ENCODE measurements at regions not wholly inside any gene's neighbourhood (a gene's known extent, or its start where the extent isn't known, plus 50 kb on each side); places are given as distances from the start of the nearest gene placed in this dataset.

DNA sequence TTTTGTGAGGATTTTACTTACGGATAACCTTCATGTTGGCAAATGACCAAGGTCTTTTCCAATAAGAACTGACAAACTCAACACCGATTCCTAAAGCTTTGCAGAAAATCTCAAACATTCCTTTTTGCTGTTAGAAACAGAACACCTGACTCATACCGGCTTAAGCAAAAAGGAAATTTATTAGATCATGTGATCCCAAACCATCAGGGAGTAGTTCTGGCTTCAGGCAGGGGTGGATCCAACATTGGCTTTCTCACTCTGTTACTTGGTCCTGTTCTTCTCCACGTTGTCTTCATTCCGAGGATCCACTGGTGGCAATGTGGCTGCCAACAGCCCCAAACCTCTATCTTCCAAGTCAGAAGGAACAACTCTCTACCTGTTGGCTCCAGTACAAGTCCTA is 95.9 kb upstream of the PMEPA1 start:
- Mint-ChIP-seq H3K4me1 (peaks cover 15% of the 10 kb centered on the region), H3K27me3 (ENCODE audit: insufficient read depth, low read depth, poor library complexity) (peaks cover 8% of the 10 kb centered on the region), H3K4me3 (no peak overlapping the region), H3K9me3 (no peaks in the 10 kb centered on the region; the same call in 1 of the 3 replicates), H3K27ac (no peak overlapping the region), H3K36me3 (ENCODE audit: low read depth) (no peaks in the 10 kb centered on the region)
- Histone ChIP-seq H3K4me1 (ENCODE audit: insufficient read depth) (0 out of 2 replicates have a peak, but pooled peaks cover 5% of the 10 kb centered on the region), H3K27ac (ENCODE audit: low read depth) (no peak overlapping the region), H3K4me3 (no peak overlapping the region), H4K20me1 (replicated peaks; ENCODE audit: insufficient read depth) (no peaks in the 10 kb centered on the region), H3K4me2 (no peak overlapping the region), H3K9me2 (ENCODE audit: insufficient read depth) (no peaks in the 10 kb centered on the region), H3K36me3 (ENCODE audit: insufficient read depth) (no peaks in the 10 kb centered on the region), H3K79me2 (replicated peaks; ENCODE audit: insufficient read depth) (no peaks in the 10 kb centered on the region), H2AFZ (no peak overlapping the region), H3K27me3 (ENCODE audit: insufficient read depth) (no peaks in the 10 kb centered on the region), H3F3A (replicated peaks; ENCODE audit: low read depth) (no peaks in the 10 kb centered on the region)
- no peak for DNase-seq (ENCODE audit: low spot score)
- no peak for ATAC-seq
- TF ChIP-seq, protein P1, sequence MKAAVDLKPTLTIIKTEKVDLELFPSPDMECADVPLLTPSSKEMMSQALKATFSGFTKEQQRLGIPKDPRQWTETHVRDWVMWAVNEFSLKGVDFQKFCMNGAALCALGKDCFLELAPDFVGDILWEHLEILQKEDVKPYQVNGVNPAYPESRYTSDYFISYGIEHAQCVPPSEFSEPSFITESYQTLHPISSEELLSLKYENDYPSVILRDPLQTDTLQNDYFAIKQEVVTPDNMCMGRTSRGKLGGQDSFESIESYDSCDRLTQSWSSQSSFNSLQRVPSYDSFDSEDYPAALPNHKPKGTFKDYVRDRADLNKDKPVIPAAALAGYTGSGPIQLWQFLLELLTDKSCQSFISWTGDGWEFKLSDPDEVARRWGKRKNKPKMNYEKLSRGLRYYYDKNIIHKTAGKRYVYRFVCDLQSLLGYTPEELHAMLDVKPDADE (IDR thresholded peaks at IDR 0.05): no peak
- TF ChIP-seq ZNF114 (CRISPR knock-in tag; IDR thresholded peaks at IDR 0.05): no peak
- TF ChIP-seq, protein P2, sequence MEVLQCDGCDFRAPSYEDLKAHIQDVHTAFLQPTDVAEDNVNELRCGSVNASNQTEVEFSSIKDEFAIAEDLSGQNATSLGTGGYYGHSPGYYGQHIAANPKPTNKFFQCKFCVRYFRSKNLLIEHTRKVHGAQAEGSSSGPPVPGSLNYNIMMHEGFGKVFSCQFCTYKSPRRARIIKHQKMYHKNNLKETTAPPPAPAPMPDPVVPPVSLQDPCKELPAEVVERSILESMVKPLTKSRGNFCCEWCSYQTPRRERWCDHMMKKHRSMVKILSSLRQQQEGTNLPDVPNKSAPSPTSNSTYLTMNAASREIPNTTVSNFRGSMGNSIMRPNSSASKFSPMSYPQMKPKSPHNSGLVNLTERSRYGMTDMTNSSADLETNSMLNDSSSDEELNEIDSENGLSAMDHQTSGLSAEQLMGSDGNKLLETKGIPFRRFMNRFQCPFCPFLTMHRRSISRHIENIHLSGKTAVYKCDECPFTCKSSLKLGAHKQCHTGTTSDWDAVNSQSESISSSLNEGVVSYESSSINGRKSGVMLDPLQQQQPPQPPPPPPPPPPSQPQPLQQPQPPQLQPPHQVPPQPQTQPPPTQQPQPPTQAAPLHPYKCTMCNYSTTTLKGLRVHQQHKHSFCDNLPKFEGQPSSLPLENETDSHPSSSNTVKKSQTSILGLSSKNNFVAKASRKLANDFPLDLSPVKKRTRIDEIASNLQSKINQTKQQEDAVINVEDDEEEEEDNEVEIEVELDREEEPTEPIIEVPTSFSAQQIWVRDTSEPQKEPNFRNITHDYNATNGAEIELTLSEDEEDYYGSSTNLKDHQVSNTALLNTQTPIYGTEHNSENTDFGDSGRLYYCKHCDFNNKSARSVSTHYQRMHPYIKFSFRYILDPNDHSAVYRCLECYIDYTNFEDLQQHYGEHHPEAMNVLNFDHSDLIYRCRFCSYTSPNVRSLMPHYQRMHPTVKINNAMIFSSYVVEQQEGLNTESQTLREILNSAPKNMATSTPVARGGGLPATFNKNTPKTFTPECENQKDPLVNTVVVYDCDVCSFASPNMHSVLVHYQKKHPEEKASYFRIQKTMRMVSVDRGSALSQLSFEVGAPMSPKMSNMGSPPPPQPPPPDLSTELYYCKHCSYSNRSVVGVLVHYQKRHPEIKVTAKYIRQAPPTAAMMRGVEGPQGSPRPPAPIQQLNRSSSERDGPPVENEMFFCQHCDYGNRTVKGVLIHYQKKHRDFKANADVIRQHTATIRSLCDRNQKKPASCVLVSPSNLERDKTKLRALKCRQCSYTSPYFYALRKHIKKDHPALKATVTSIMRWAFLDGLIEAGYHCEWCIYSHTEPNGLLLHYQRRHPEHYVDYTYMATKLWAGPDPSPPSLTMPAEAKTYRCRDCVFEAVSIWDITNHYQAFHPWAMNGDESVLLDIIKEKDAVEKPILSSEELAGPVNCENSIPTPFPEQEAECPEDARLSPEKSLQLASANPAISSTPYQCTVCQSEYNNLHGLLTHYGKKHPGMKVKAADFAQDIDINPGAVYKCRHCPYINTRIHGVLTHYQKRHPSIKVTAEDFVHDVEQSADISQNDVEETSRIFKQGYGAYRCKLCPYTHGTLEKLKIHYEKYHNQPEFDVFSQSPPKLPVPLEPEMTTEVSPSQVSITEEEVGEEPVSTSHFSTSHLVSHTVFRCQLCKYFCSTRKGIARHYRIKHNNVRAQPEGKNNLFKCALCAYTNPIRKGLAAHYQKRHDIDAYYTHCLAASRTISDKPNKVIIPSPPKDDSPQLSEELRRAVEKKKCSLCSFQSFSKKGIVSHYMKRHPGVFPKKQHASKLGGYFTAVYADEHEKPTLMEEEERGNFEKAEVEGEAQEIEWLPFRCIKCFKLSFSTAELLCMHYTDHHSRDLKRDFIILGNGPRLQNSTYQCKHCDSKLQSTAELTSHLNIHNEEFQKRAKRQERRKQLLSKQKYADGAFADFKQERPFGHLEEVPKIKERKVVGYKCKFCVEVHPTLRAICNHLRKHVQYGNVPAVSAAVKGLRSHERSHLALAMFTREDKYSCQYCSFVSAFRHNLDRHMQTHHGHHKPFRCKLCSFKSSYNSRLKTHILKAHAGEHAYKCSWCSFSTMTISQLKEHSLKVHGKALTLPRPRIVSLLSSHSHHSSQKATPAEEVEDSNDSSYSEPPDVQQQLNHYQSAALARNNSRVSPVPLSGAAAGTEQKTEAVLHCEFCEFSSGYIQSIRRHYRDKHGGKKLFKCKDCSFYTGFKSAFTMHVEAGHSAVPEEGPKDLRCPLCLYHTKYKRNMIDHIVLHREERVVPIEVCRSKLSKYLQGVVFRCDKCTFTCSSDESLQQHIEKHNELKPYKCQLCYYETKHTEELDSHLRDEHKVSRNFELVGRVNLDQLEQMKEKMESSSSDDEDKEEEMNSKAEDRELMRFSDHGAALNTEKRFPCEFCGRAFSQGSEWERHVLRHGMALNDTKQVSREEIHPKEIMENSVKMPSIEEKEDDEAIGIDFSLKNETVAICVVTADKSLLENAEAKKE (CRISPR knock-in tag; IDR thresholded peaks at IDR 0.05): no peak
- TF ChIP-seq ZNF331 (CRISPR knock-in tag; IDR thresholded peaks at IDR 0.05; ENCODE audit: low read depth): no peak
- TF ChIP-seq, protein P3, sequence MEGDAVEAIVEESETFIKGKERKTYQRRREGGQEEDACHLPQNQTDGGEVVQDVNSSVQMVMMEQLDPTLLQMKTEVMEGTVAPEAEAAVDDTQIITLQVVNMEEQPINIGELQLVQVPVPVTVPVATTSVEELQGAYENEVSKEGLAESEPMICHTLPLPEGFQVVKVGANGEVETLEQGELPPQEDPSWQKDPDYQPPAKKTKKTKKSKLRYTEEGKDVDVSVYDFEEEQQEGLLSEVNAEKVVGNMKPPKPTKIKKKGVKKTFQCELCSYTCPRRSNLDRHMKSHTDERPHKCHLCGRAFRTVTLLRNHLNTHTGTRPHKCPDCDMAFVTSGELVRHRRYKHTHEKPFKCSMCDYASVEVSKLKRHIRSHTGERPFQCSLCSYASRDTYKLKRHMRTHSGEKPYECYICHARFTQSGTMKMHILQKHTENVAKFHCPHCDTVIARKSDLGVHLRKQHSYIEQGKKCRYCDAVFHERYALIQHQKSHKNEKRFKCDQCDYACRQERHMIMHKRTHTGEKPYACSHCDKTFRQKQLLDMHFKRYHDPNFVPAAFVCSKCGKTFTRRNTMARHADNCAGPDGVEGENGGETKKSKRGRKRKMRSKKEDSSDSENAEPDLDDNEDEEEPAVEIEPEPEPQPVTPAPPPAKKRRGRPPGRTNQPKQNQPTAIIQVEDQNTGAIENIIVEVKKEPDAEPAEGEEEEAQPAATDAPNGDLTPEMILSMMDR (conservative IDR thresholded peaks at IDR 0.05; ENCODE audit: low read depth in 2 of 2): no peak
- TF ChIP-seq POLR2AphosphoS5 (IDR thresholded peaks at IDR 0.05; ENCODE audit: low read depth): no peak
- no peak for TF ChIP-seq JUNB (IDR thresholded peaks at IDR 0.05; ENCODE audit: unreplicated experiment)
- TF ChIP-seq STAT1 (IDR thresholded peaks at IDR 0.05; ENCODE audit: unreplicated experiment): no peak
- no peak for TF ChIP-seq EZH2phosphoT487 (IDR thresholded peaks at IDR 0.05; ENCODE audit: unreplicated experiment)
- no peak for TF ChIP-seq CREB1 (CRISPR knock-in tag; IDR thresholded peaks at IDR 0.05; ENCODE audit: low read depth)
- no peak for TF ChIP-seq NANOG (IDR thresholded peaks at IDR 0.05; ENCODE audit: borderline replicate concordance)
- no peak for TF ChIP-seq EZH2 (IDR thresholded peaks at IDR 0.05; ENCODE audit: low read depth, unreplicated experiment)
- TF ChIP-seq, protein P4, sequence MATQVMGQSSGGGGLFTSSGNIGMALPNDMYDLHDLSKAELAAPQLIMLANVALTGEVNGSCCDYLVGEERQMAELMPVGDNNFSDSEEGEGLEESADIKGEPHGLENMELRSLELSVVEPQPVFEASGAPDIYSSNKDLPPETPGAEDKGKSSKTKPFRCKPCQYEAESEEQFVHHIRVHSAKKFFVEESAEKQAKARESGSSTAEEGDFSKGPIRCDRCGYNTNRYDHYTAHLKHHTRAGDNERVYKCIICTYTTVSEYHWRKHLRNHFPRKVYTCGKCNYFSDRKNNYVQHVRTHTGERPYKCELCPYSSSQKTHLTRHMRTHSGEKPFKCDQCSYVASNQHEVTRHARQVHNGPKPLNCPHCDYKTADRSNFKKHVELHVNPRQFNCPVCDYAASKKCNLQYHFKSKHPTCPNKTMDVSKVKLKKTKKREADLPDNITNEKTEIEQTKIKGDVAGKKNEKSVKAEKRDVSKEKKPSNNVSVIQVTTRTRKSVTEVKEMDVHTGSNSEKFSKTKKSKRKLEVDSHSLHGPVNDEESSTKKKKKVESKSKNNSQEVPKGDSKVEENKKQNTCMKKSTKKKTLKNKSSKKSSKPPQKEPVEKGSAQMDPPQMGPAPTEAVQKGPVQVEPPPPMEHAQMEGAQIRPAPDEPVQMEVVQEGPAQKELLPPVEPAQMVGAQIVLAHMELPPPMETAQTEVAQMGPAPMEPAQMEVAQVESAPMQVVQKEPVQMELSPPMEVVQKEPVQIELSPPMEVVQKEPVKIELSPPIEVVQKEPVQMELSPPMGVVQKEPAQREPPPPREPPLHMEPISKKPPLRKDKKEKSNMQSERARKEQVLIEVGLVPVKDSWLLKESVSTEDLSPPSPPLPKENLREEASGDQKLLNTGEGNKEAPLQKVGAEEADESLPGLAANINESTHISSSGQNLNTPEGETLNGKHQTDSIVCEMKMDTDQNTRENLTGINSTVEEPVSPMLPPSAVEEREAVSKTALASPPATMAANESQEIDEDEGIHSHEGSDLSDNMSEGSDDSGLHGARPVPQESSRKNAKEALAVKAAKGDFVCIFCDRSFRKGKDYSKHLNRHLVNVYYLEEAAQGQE (IDR thresholded peaks at IDR 0.05; ENCODE audit: unreplicated experiment): no peak
